ENCODE measurements at regions not wholly inside any gene's neighbourhood (a gene's known extent, or its start where the extent isn't known, plus 50 kb on each side); places are given as distances from the start of the nearest gene placed in this dataset.

GRCh38 chr6:48188158-48188557 is 77.2 kb upstream of the PTCHD4 start:
- no peak for DNase-seq
- H3K9me3 ChIP-seq (ENCODE audit: control insufficient read depth in 1 of 2, low read length in 2 of 2): no peaks in the 10 kb centered on the region
- Mint-ChIP-seq H3K27me3 (no peaks in the 10 kb centered on the region), H3K4me3 (no peak overlapping the region), H3K4me1 (no peaks in the 10 kb centered on the region), H3K36me3 (no peaks in the 10 kb centered on the region), H3K9me3 (peaks cover 0 to 12% (median under 1%) of the 10 kb centered on the region in 8 donors), H3K27ac (no peak overlapping the region)
- CTCF ChIA-PET (ENCODE audit: partially characterized antibody): no interaction called here
- H3K4me3 ChIP-seq (ENCODE audit: low read length in 2 of 2): no peak overlapping the region
- intact Hi-C loops (cut with micrococcal nuclease): no loop called here
- H3K27me3 ChIP-seq (ENCODE audit: insufficient read depth, low read length): no peaks in the 10 kb centered on the region
- POLR2A ChIA-PET (ENCODE audit: partially characterized antibody): no interaction called here
- no peak overlapping the region for H3K27ac ChIP-seq (ENCODE audit: low read depth, low read length)
- no peaks in the 10 kb centered on the region for H3K4me1 ChIP-seq (ENCODE audit: insufficient read depth, low read length)
- no peaks in the 10 kb centered on the region for H3K36me3 ChIP-seq (ENCODE audit: insufficient read depth, low read length)

GRCh38 chr6:48186746-48187145 is 75.7 kb upstream of the PTCHD4 start:
- Mint-ChIP-seq H3K4me1 (no peaks in the 10 kb centered on the region), H3K27me3 (no peaks in the 10 kb centered on the region), H3K4me3 (no peak overlapping the region), H3K36me3 (no peaks in the 10 kb centered on the region), H3K9me3 (peaks cover 0 to 9% (median under 1%) of the 10 kb centered on the region in 8 donors), H3K27ac (no peak overlapping the region)
- no peaks in the 10 kb centered on the region for H3K36me3 ChIP-seq (ENCODE audit: insufficient read depth, low read length)
- ChIA-PET CTCF (ENCODE audit: partially characterized antibody) (no interaction called here), POLR2A (ENCODE audit: partially characterized antibody) (no interaction called here)
- H3K27ac ChIP-seq (ENCODE audit: low read depth, low read length): no peak overlapping the region
- no peaks in the 10 kb centered on the region for H3K4me1 ChIP-seq (ENCODE audit: insufficient read depth, low read length)
- intact Hi-C loops (cut with micrococcal nuclease): no loop called here
- no peak for DNase-seq
- H3K27me3 ChIP-seq (ENCODE audit: insufficient read depth, low read length): no peaks in the 10 kb centered on the region
- no peaks in the 10 kb centered on the region for H3K9me3 ChIP-seq (ENCODE audit: control insufficient read depth in 1 of 2, low read length in 2 of 2)
- H3K4me3 ChIP-seq (ENCODE audit: low read length in 2 of 2): no peak overlapping the region

GRCh38 chr6:48184648-48185047 is 73.7 kb upstream of the PTCHD4 start:
- H3K4me3 Mint-ChIP-seq: no peak overlapping the region
- no peaks in the 10 kb centered on the region for H3K27me3 Mint-ChIP-seq
- Histone ChIP-seq H3K4me1 (ENCODE audit: insufficient read depth, low read length) (no peaks in the 10 kb centered on the region), H3K4me3 (ENCODE audit: low read length in 2 of 2) (no peak overlapping the region), H3K27me3 (ENCODE audit: insufficient read depth, low read length) (no peaks in the 10 kb centered on the region), H3K9me3 (ENCODE audit: control insufficient read depth in 1 of 2, low read length in 2 of 2) (no peaks in the 10 kb centered on the region), H3K36me3 (ENCODE audit: insufficient read depth, low read length) (no peaks in the 10 kb centered on the region), H3K27ac (ENCODE audit: low read depth, low read length) (no peak overlapping the region)
- H3K9me3 Mint-ChIP-seq: peaks cover 0 to 8% (median under 1%) of the 10 kb centered on the region in 8 donors
- no peaks in the 10 kb centered on the region for H3K36me3 Mint-ChIP-seq
- ChIA-PET CTCF (ENCODE audit: partially characterized antibody) (no interaction called here), POLR2A (ENCODE audit: partially characterized antibody) (no interaction called here)
- no peaks in the 10 kb centered on the region for H3K4me1 Mint-ChIP-seq
- intact Hi-C loops (cut with micrococcal nuclease): no loop called here
- no peak overlapping the region for H3K27ac Mint-ChIP-seq
- DNase-seq: no peak

GRCh38 chr6:48183811-48184605 is 73.0 kb upstream of the PTCHD4 start:
- Mint-ChIP-seq H3K27ac (no peak overlapping the region), H3K36me3 (no peaks in the 10 kb centered on the region), H3K27me3 (no peaks in the 10 kb centered on the region), H3K4me3 (no peak overlapping the region), H3K4me1 (no peaks in the 10 kb centered on the region), H3K9me3 (peaks cover 0 to 8% (median under 1%) of the 10 kb centered on the region in 8 donors)
- H3K4me3 ChIP-seq (ENCODE audit: low read length in 2 of 2): no peak overlapping the region
- POLR2A ChIA-PET (ENCODE audit: partially characterized antibody): no interaction called here
- H3K27ac ChIP-seq (ENCODE audit: low read depth, low read length): no peak overlapping the region
- H3K4me1 ChIP-seq (ENCODE audit: insufficient read depth, low read length): no peaks in the 10 kb centered on the region
- H3K9me3 ChIP-seq (ENCODE audit: control insufficient read depth in 1 of 2, low read length in 2 of 2): no peaks in the 10 kb centered on the region
- DNase-seq: no peak
- no peaks in the 10 kb centered on the region for H3K27me3 ChIP-seq (ENCODE audit: insufficient read depth, low read length)
- H3K36me3 ChIP-seq (ENCODE audit: insufficient read depth, low read length): no peaks in the 10 kb centered on the region
- CTCF ChIA-PET (ENCODE audit: partially characterized antibody): no interaction called here
- intact Hi-C loops (cut with micrococcal nuclease): no loop called here

GRCh38 chr6:48183178-48183577 is 72.2 kb upstream of the PTCHD4 start:
- intact Hi-C loops (cut with micrococcal nuclease): no loop called here
- Mint-ChIP-seq H3K4me1 (no peaks in the 10 kb centered on the region), H3K27me3 (no peaks in the 10 kb centered on the region), H3K27ac (no peak overlapping the region), H3K36me3 (no peaks in the 10 kb centered on the region), H3K4me3 (no peak overlapping the region), H3K9me3 (peaks cover 0 to 8% (median under 1%) of the 10 kb centered on the region in 8 donors)
- POLR2A ChIA-PET (ENCODE audit: partially characterized antibody): no interaction called here
- no peaks in the 10 kb centered on the region for H3K4me1 ChIP-seq (ENCODE audit: insufficient read depth, low read length)
- H3K4me3 ChIP-seq (ENCODE audit: low read length in 2 of 2): no peak overlapping the region
- no peaks in the 10 kb centered on the region for H3K9me3 ChIP-seq (ENCODE audit: control insufficient read depth in 1 of 2, low read length in 2 of 2)
- no peak for DNase-seq
- no peaks in the 10 kb centered on the region for H3K36me3 ChIP-seq (ENCODE audit: insufficient read depth, low read length)
- H3K27me3 ChIP-seq (ENCODE audit: insufficient read depth, low read length): no peaks in the 10 kb centered on the region
- CTCF ChIA-PET (ENCODE audit: partially characterized antibody): no interaction called here
- H3K27ac ChIP-seq (ENCODE audit: low read depth, low read length): no peak overlapping the region

- H3K4me3 Mint-ChIP-seq: no peak overlapping the region
- Histone ChIP-seq H3K9me3 (ENCODE audit: control insufficient read depth in 1 of 2, low read length in 2 of 2) (no peaks in the 10 kb centered on the region), H3K27ac (ENCODE audit: low read depth, low read length) (no peak overlapping the region), H3K36me3 (ENCODE audit: insufficient read depth, low read length) (no peaks in the 10 kb centered on the region), H3K27me3 (ENCODE audit: insufficient read depth, low read length) (no peaks in the 10 kb centered on the region), H3K4me1 (ENCODE audit: insufficient read depth, low read length) (no peaks in the 10 kb centered on the region), H3K4me3 (ENCODE audit: low read length in 2 of 2) (no peak overlapping the region)
- CTCF ChIA-PET (ENCODE audit: partially characterized antibody): no interaction called here
- DNase-seq: no peak
- no peaks in the 10 kb centered on the region for H3K4me1 Mint-ChIP-seq
- no peaks in the 10 kb centered on the region for H3K36me3 Mint-ChIP-seq
- POLR2A ChIA-PET (ENCODE audit: partially characterized antibody): no interaction called here
- no peak overlapping the region for H3K27ac Mint-ChIP-seq
- H3K27me3 Mint-ChIP-seq: no peaks in the 10 kb centered on the region
- peaks cover 0 to 7% (median 0%) of the 10 kb centered on the region in 8 donors for H3K9me3 Mint-ChIP-seq
- intact Hi-C loops (cut with micrococcal nuclease): no loop called here
These were observed 67.7 kb upstream of the PTCHD4 start for GRCh38 chr6:48178700-48179099.

GRCh38 chr6:48177786-48178185 is 66.8 kb upstream of the PTCHD4 start:
- no peak overlapping the region for H3K27ac Mint-ChIP-seq
- H3K27ac ChIP-seq (ENCODE audit: low read depth, low read length): no peak overlapping the region
- no peaks in the 10 kb centered on the region for H3K4me1 ChIP-seq (ENCODE audit: insufficient read depth, low read length)
- no peaks in the 10 kb centered on the region for H3K36me3 Mint-ChIP-seq
- CTCF ChIA-PET (ENCODE audit: partially characterized antibody): no interaction called here
- H3K27me3 Mint-ChIP-seq: no peaks in the 10 kb centered on the region
- no peaks in the 10 kb centered on the region for H3K36me3 ChIP-seq (ENCODE audit: insufficient read depth, low read length)
- H3K9me3 Mint-ChIP-seq: peaks cover 0 to 7% (median 0%) of the 10 kb centered on the region in 8 donors
- no peak for DNase-seq
- H3K4me3 ChIP-seq (ENCODE audit: low read length in 2 of 2): no peak overlapping the region
- H3K4me3 Mint-ChIP-seq: no peak overlapping the region
- H3K27me3 ChIP-seq (ENCODE audit: insufficient read depth, low read length): no peaks in the 10 kb centered on the region
- no peaks in the 10 kb centered on the region for H3K9me3 ChIP-seq (ENCODE audit: control insufficient read depth in 1 of 2, low read length in 2 of 2)
- no peaks in the 10 kb centered on the region for H3K4me1 Mint-ChIP-seq
- POLR2A ChIA-PET (ENCODE audit: partially characterized antibody): no interaction called here
- intact Hi-C loops (cut with micrococcal nuclease): no loop called here
